ENCODE measurements at regions not wholly inside any gene's neighbourhood (a gene's known extent, or its start where the extent isn't known, plus 50 kb on each side); places are given as distances from the start of the nearest gene placed in this dataset.

- Mint-ChIP-seq H3K4me3 (no peak overlapping the region), H3K4me1 (peaks cover 6% of the 10 kb centered on the region), H3K27ac (no peak overlapping the region), H3K27me3 (ENCODE audit: low read depth) (no peaks in the 10 kb centered on the region), H3K36me3 (no peaks in the 10 kb centered on the region), H3K9me3 (no peaks in the 10 kb centered on the region)
- no peak for DNase-seq (ENCODE audit: low spot score in 2 of 2, unreplicated experiment in 2 of 2)
- no peak for TF ChIP-seq CTCF (IDR thresholded peaks at IDR 0.05; ENCODE audit: unreplicated experiment)
Measured at GRCh38 chr6:77245026-77245425, 218.3 kb downstream of the HTR1B start.

GRCh38 chr6:77231438-77232305 is 231.6 kb downstream of the HTR1B start:
- no peak for TF ChIP-seq CTCF (IDR thresholded peaks at IDR 0.05; ENCODE audit: unreplicated experiment)
- Mint-ChIP-seq H3K4me1 (no peaks in the 10 kb centered on the region), H3K36me3 (no peaks in the 10 kb centered on the region), H3K4me3 (no peak overlapping the region), H3K9me3 (no peaks in the 10 kb centered on the region), H3K27me3 (ENCODE audit: low read depth) (no peaks in the 10 kb centered on the region), H3K27ac (no peak overlapping the region)
- DNase-seq (ENCODE audit: low spot score in 2 of 2, unreplicated experiment in 2 of 2) = no peak

GRCh38 chr6:77228279-77228678 is 235.0 kb downstream of the HTR1B start:
- no peak for TF ChIP-seq CTCF (IDR thresholded peaks at IDR 0.05; ENCODE audit: unreplicated experiment)
- DNase-seq (ENCODE audit: low spot score in 2 of 2, unreplicated experiment in 2 of 2) = no peak
- no peaks in the 10 kb centered on the region for H3K36me3 Mint-ChIP-seq
- H3K27me3 Mint-ChIP-seq (ENCODE audit: low read depth) = no peaks in the 10 kb centered on the region
- no peak overlapping the region for H3K4me3 Mint-ChIP-seq
- no peaks in the 10 kb centered on the region for H3K4me1 Mint-ChIP-seq
- no peak overlapping the region for H3K27ac Mint-ChIP-seq
- peaks cover 4% of the 10 kb centered on the region for H3K9me3 Mint-ChIP-seq

GRCh38 chr6:77217896-77218295 is 245.4 kb downstream of the HTR1B start:
- no peak for DNase-seq (ENCODE audit: low spot score in 2 of 2, unreplicated experiment in 2 of 2)
- H3K27me3 Mint-ChIP-seq (ENCODE audit: low read depth) = no peaks in the 10 kb centered on the region
- H3K4me1 Mint-ChIP-seq = no peaks in the 10 kb centered on the region
- no peak for TF ChIP-seq CTCF (IDR thresholded peaks at IDR 0.05; ENCODE audit: unreplicated experiment)
- H3K27ac Mint-ChIP-seq = no peak overlapping the region
- no peak overlapping the region for H3K4me3 Mint-ChIP-seq
- no peaks in the 10 kb centered on the region for H3K36me3 Mint-ChIP-seq
- H3K9me3 Mint-ChIP-seq = peaks cover 16% of the 10 kb centered on the region

- no peaks in the 10 kb centered on the region for H3K36me3 Mint-ChIP-seq
- H3K4me1 Mint-ChIP-seq = no peaks in the 10 kb centered on the region
- TF ChIP-seq CTCF (IDR thresholded peaks at IDR 0.05; ENCODE audit: unreplicated experiment) = no peak
- no peak overlapping the region for H3K4me3 Mint-ChIP-seq
- H3K9me3 Mint-ChIP-seq = peaks cover 7% of the 10 kb centered on the region
- no peak overlapping the region for H3K27ac Mint-ChIP-seq
- H3K27me3 Mint-ChIP-seq (ENCODE audit: low read depth) = no peaks in the 10 kb centered on the region
- no peak for DNase-seq (ENCODE audit: low spot score in 2 of 2, unreplicated experiment in 2 of 2)
Measured at GRCh38 chr6:77205936-77206335, 257.4 kb downstream of the HTR1B start.
